Smooth muscle cell (in vitro differentiated cells): ENCODE measurements at regions not wholly inside any gene's neighbourhood (a gene's known extent, or its start where the extent isn't known, plus 50 kb on each side); places are given as distances from the start of the nearest gene placed in this dataset.

Experiments used
- DNase-seq: peaks from one replicate; lab custom pipeline; 2025; ENCODE audit not compliant: unreplicated experiment; lab: John Stamatoyannopoulos, UW
- H2AFZ ChIP-seq: fragments of 200-600 bp; sonication (generic); 2 replicates; pipeline ENCODE4 v1.6.0; 2016; ENCODE audit warnings: antibody characterized with exemption, low read depth, mild to moderate bottlenecking
- H3F3A ChIP-seq: fragments of 200-600 bp; sonication (generic); 2 replicates; pipeline ENCODE4 v1.6.0; 2017; ENCODE audit warnings: antibody characterized with exemption, low read depth
- H3K27ac ChIP-seq: fragments of 200-600 bp; sonication (generic); 2 replicates; pipeline ENCODE4 v1.5.1; 2016; ENCODE audit warnings: low read depth, mild to moderate bottlenecking
- H3K27me3 ChIP-seq: fragments of 200-600 bp; sonication (generic); 2 replicates; pipeline ENCODE4 v1.6.1; 2016; ENCODE audit warnings: low read depth, mild to moderate bottlenecking
- H3K36me3 ChIP-seq: fragments of 200-600 bp; sonication (generic); 2 replicates; pipeline ENCODE4 v1.5.1; 2016; ENCODE audit warnings: low read depth
- H3K4me1 ChIP-seq: fragments of 200-600 bp; sonication (generic); 2 replicates; pipeline ENCODE4 v1.5.1; 2016; ENCODE audit warnings: low read depth
- H3K4me2 ChIP-seq: fragments of 200-600 bp; sonication (generic); 2 replicates; pipeline ENCODE4 v1.6.0; 2016; ENCODE audit warnings: mild to moderate bottlenecking
- H3K4me3 ChIP-seq: fragments of 200-600 bp; sonication (generic); 2 replicates; pipeline ENCODE4 v1.5.1; 2016; ENCODE audit warnings: mild to moderate bottlenecking
- H3K79me2 ChIP-seq: fragments of 200-600 bp; sonication (generic); 2 replicates; pipeline ENCODE4 v1.6.0; 2016; ENCODE audit warnings: low read depth, mild to moderate bottlenecking
- H3K9ac ChIP-seq: fragments of 200-600 bp; sonication (generic); 2 replicates; pipeline ENCODE4 v1.6.0; 2016; ENCODE audit warnings: low read depth
- H3K9me3 ChIP-seq: fragments of 200-600 bp; sonication (generic); replicated peaks from 2 replicates; pipeline ENCODE4 v1.5.1; 2016; ENCODE audit warnings: low read depth
- H4K20me1 ChIP-seq: fragments of 200-600 bp; sonication (generic); 2 replicates; pipeline ENCODE4 v1.6.0; 2016; ENCODE audit warnings: low read depth
- CTCF ChIP-seq: fragments of 200-600 bp; sonication (generic); IDR thresholded peaks from 2 replicates; pipeline ENCODE4 v1.5.1; 2017; ENCODE audit warnings: borderline replicate concordance, mild to moderate bottlenecking, antibody characterized with exemption; ENCODE audit not compliant: insufficient read depth, poor library complexity, severe bottlenecking
- WGBS: methylation state at CpG from one replicate; pipeline ENCODE4 v1.1.7; 2016; ENCODE audit warnings: low lambda C conversion rate; 5-methylcytosine and 5-hydroxymethylcytosine counted together

DNA sequence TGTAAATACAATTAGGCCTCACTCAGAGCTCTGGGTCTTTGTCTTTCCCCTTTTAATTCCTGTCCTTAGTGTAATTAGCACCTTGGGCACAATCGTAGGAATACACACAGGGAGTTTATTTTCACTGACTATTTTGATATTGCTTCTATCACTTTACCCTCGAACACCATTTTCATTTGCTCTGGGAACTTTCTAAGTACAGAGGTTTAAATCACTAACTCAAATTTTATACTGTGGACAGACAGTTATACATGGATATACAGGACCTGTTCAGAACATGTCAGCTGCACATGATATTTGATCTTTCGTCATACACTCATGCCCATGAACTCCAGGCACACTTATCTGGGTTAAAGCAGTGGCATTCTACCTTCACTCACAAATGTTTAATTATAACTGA is 217.8 kb upstream of the TMEM161B start:
- Histone ChIP-seq H3K4me3 (no peak overlapping the region), H3K27ac (no peak overlapping the region), H3K27me3 (no peaks in the 10 kb centered on the region), H2AFZ (no peak overlapping the region), H3K79me2 (no peaks in the 10 kb centered on the region), H4K20me1 (no peaks in the 10 kb centered on the region), H3K4me2 (no peak overlapping the region), H3K36me3 (no peaks in the 10 kb centered on the region), H3F3A (no peaks in the 10 kb centered on the region), H3K9ac (no peak overlapping the region), H3K4me1 (peaks cover 46% of the 10 kb centered on the region), H3K9me3 (no peaks in the 10 kb centered on the region)
- no peak for TF ChIP-seq CTCF
- no peak for DNase-seq
- 84% methylated on average over 3 of the region's 3 CpGs for WGBS

DNA sequence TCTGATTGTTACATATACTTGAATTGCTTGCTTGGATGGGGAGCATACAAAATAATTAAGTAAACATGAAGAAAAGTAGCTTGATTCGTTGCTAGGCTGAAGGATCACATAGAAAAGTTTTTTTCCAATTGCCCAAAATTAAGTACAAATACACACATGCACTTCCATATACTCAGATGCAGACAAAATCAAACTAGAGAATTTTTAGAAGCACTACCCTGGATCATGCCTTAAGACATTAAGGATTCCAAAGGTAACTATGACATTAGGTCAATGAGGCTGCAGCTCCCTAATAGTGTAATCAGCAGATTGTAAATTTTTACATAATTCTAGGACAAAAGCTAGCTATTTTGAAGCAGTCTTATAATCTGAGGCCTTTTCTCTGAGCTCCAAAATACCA is 216.9 kb upstream of the TMEM161B start:
- no peaks in the 10 kb centered on the region for H3K9me3 ChIP-seq
- H3K36me3 ChIP-seq, result no peaks in the 10 kb centered on the region
- H2AFZ ChIP-seq, result no peak overlapping the region
- TF ChIP-seq CTCF, result no peak
- H3K4me2 ChIP-seq, result no peak overlapping the region
- H3K79me2 ChIP-seq, result no peaks in the 10 kb centered on the region
- H3K27me3 ChIP-seq, result no peaks in the 10 kb centered on the region
- 85% methylated on average over 1 of the region's 1 CpG for WGBS
- DNase-seq, result no peak
- H3K4me1 ChIP-seq, result peaks cover 37% of the 10 kb centered on the region
- no peaks in the 10 kb centered on the region for H3F3A ChIP-seq
- H3K4me3 ChIP-seq, result no peak overlapping the region
- no peaks in the 10 kb centered on the region for H4K20me1 ChIP-seq
- H3K9ac ChIP-seq, result no peak overlapping the region
- H3K27ac ChIP-seq, result no peak overlapping the region

GRCh38 chr5:88483964-88484672 is 215.5 kb upstream of the TMEM161B start:
- Histone ChIP-seq H3F3A (no peaks in the 10 kb centered on the region), H3K9ac (no peak overlapping the region), H2AFZ (no peak overlapping the region), H3K36me3 (no peaks in the 10 kb centered on the region), H3K4me3 (no peak overlapping the region), H3K27me3 (no peaks in the 10 kb centered on the region), H3K4me2 (no peak overlapping the region), H4K20me1 (no peaks in the 10 kb centered on the region), H3K79me2 (no peaks in the 10 kb centered on the region), H3K9me3 (no peaks in the 10 kb centered on the region), H3K4me1 (peaks cover 26% of the 10 kb centered on the region), H3K27ac (no peak overlapping the region)
- 90% methylated on average over 10 of the region's 10 CpGs for WGBS
- DNase-seq, result no peak
- TF ChIP-seq CTCF, result no peak
